Central memory CD8-positive, alpha-beta T cell (primary cell): ENCODE measurements at regions not wholly inside any gene's neighbourhood (a gene's known extent, or its start where the extent isn't known, plus 50 kb on each side); places are given as distances from the start of the nearest gene placed in this dataset.

ENCODE experiments used
- ATAC-seq: fragments of 150-1000 bp; cut with Tn5 transposase; replicated peaks from 2 replicates; pipeline ENCODE4 v1.10.0; 2022; ENCODE audit warnings: mild to moderate bottlenecking, moderate FRiP score, moderate number of reproducible peaks; ENCODE audit not compliant: poor library complexity, severe bottlenecking; ENCODE audit errors: extremely low read depth
- DNase-seq, 2 donors: peaks; one replicate each; pipeline ENCODE4 v3.0.0; 2021; ENCODE audit warnings: low spot score in 2 of 2
- H3K27ac Mint-ChIP-seq: one replicate; pipeline ENCODE4 v1.8.0; 2022; ENCODE audit warnings: low read depth, mild to moderate bottlenecking, moderate library complexity, mixed read lengths
- H3K27me3 Mint-ChIP-seq: one replicate; pipeline ENCODE4 v1.8.0; 2022; ENCODE audit warnings: mixed read lengths
- H3K36me3 Mint-ChIP-seq: one replicate; pipeline ENCODE4 v1.8.0; 2022; ENCODE audit warnings: mild to moderate bottlenecking, moderate library complexity, mixed read lengths; ENCODE audit not compliant: insufficient read depth
- H3K4me1 Mint-ChIP-seq: one replicate; pipeline ENCODE4 v1.8.0; 2022; ENCODE audit warnings: mixed read lengths
- H3K4me3 Mint-ChIP-seq: one replicate; pipeline ENCODE4 v1.8.0; 2022; ENCODE audit warnings: mild to moderate bottlenecking, moderate library complexity, mixed read lengths
- H3K9me3 Mint-ChIP-seq: one replicate; pipeline ENCODE4 v1.8.0; 2022; ENCODE audit warnings: mixed read lengths

GRCh38 chr18:30746224-30746623 lies 296.3 kb downstream of the DSC3 start:
- ATAC-seq (no peak), DNase-seq (no peak)
- no peaks in the 10 kb centered on the region for H3K36me3 Mint-ChIP-seq
- no peak overlapping the region for H3K27ac Mint-ChIP-seq
- H3K27me3 Mint-ChIP-seq: no peaks in the 10 kb centered on the region
- peaks cover 5% of the 10 kb centered on the region for H3K9me3 Mint-ChIP-seq
- no peak overlapping the region for H3K4me3 Mint-ChIP-seq
- H3K4me1 Mint-ChIP-seq: no peaks in the 10 kb centered on the region

- DNase-seq: no peak
- ATAC-seq: no peak
- Mint-ChIP-seq H3K36me3 (no peaks in the 10 kb centered on the region), H3K4me3 (no peak overlapping the region), H3K9me3 (peaks cover 5% of the 10 kb centered on the region), H3K4me1 (no peaks in the 10 kb centered on the region), H3K27me3 (no peaks in the 10 kb centered on the region), H3K27ac (no peak overlapping the region)
These were observed 299.5 kb downstream of the DSC3 start for GRCh38 chr18:30743033-30743432.

GRCh38 chr18:30730915-30731314 lies 311.6 kb downstream of the DSC3 start:
- no peaks in the 10 kb centered on the region for H3K27me3 Mint-ChIP-seq
- ATAC-seq (no peak), DNase-seq (no peak)
- no peaks in the 10 kb centered on the region for H3K36me3 Mint-ChIP-seq
- H3K4me1 Mint-ChIP-seq: no peaks in the 10 kb centered on the region
- no peak overlapping the region for H3K27ac Mint-ChIP-seq
- H3K4me3 Mint-ChIP-seq: no peak overlapping the region
- peaks cover 23% of the 10 kb centered on the region for H3K9me3 Mint-ChIP-seq

GRCh38 chr18:30727849-30728248 lies 314.7 kb downstream of the DSC3 start:
- no peak for DNase-seq
- no peaks in the 10 kb centered on the region for H3K4me1 Mint-ChIP-seq
- no peaks in the 10 kb centered on the region for H3K27me3 Mint-ChIP-seq
- no peak overlapping the region for H3K4me3 Mint-ChIP-seq
- peaks cover 23% of the 10 kb centered on the region for H3K9me3 Mint-ChIP-seq
- ATAC-seq: no peak
- H3K36me3 Mint-ChIP-seq: no peaks in the 10 kb centered on the region
- no peak overlapping the region for H3K27ac Mint-ChIP-seq

- no peaks in the 10 kb centered on the region for H3K36me3 Mint-ChIP-seq
- H3K4me1 Mint-ChIP-seq: no peaks in the 10 kb centered on the region
- no peak overlapping the region for H3K27ac Mint-ChIP-seq
- H3K9me3 Mint-ChIP-seq: peaks cover 15% of the 10 kb centered on the region
- no peak for DNase-seq
- ATAC-seq: no peak
- no peak overlapping the region for H3K4me3 Mint-ChIP-seq
- no peaks in the 10 kb centered on the region for H3K27me3 Mint-ChIP-seq
These were observed 329.2 kb downstream of the DSC3 start for GRCh38 chr18:30713299-30713698.

GRCh38 chr18:30712383-30712782 lies 330.2 kb downstream of the DSC3 start:
- DNase-seq: no peak
- Mint-ChIP-seq H3K4me1 (no peaks in the 10 kb centered on the region), H3K4me3 (no peak overlapping the region), H3K36me3 (no peaks in the 10 kb centered on the region), H3K9me3 (peaks cover 16% of the 10 kb centered on the region), H3K27me3 (no peaks in the 10 kb centered on the region), H3K27ac (no peak overlapping the region)
- no peak for ATAC-seq

- Mint-ChIP-seq H3K4me3 (no peak overlapping the region), H3K27me3 (no peaks in the 10 kb centered on the region), H3K36me3 (no peaks in the 10 kb centered on the region), H3K9me3 (peaks cover 21% of the 10 kb centered on the region), H3K4me1 (no peaks in the 10 kb centered on the region), H3K27ac (no peak overlapping the region)
- no peak for DNase-seq
- no peak for ATAC-seq
These were observed 332.9 kb downstream of the DSC3 start for GRCh38 chr18:30709595-30709994.

GRCh38 chr18:30705943-30706342 lies 336.6 kb downstream of the DSC3 start:
- H3K4me1 Mint-ChIP-seq: no peaks in the 10 kb centered on the region
- H3K36me3 Mint-ChIP-seq: no peaks in the 10 kb centered on the region
- H3K9me3 Mint-ChIP-seq: peaks cover 26% of the 10 kb centered on the region
- no peaks in the 10 kb centered on the region for H3K27me3 Mint-ChIP-seq
- ATAC-seq (no peak), DNase-seq (no peak)
- no peak overlapping the region for H3K27ac Mint-ChIP-seq
- H3K4me3 Mint-ChIP-seq: no peak overlapping the region

GRCh38 chr18:30698571-30698970 lies 344.0 kb downstream of the DSC3 start:
- H3K27me3 Mint-ChIP-seq: no peaks in the 10 kb centered on the region
- no peaks in the 10 kb centered on the region for H3K36me3 Mint-ChIP-seq
- DNase-seq (no peak), ATAC-seq (no peak)
- H3K27ac Mint-ChIP-seq: no peak overlapping the region
- H3K4me3 Mint-ChIP-seq: no peak overlapping the region
- peaks cover 18% of the 10 kb centered on the region for H3K9me3 Mint-ChIP-seq
- no peaks in the 10 kb centered on the region for H3K4me1 Mint-ChIP-seq

- DNase-seq (no peak), ATAC-seq (no peak)
- H3K27me3 Mint-ChIP-seq: no peaks in the 10 kb centered on the region
- H3K9me3 Mint-ChIP-seq: peaks cover 13% of the 10 kb centered on the region
- H3K4me3 Mint-ChIP-seq: no peak overlapping the region
- no peak overlapping the region for H3K27ac Mint-ChIP-seq
- no peaks in the 10 kb centered on the region for H3K4me1 Mint-ChIP-seq
- H3K36me3 Mint-ChIP-seq: no peaks in the 10 kb centered on the region
These were observed 346.3 kb downstream of the DSC3 start for GRCh38 chr18:30696201-30696600.

- no peak overlapping the region for H3K27ac Mint-ChIP-seq
- no peak overlapping the region for H3K4me3 Mint-ChIP-seq
- DNase-seq: no peak
- H3K27me3 Mint-ChIP-seq: no peaks in the 10 kb centered on the region
- H3K36me3 Mint-ChIP-seq: no peaks in the 10 kb centered on the region
- ATAC-seq: no peak
- H3K9me3 Mint-ChIP-seq: peaks cover 13% of the 10 kb centered on the region
- no peaks in the 10 kb centered on the region for H3K4me1 Mint-ChIP-seq
These were observed 347.8 kb downstream of the DSC3 start for GRCh38 chr18:30694773-30695172.

- Mint-ChIP-seq H3K4me1 (no peaks in the 10 kb centered on the region), H3K4me3 (no peak overlapping the region), H3K27ac (no peak overlapping the region), H3K36me3 (no peaks in the 10 kb centered on the region), H3K9me3 (peaks cover 18% of the 10 kb centered on the region), H3K27me3 (no peaks in the 10 kb centered on the region)
- DNase-seq (no peak), ATAC-seq (no peak)
These were observed 353.3 kb downstream of the DSC3 start for GRCh38 chr18:30689216-30689615.

GRCh38 chr18:30687501-30687900 lies 355.0 kb downstream of the DSC3 start:
- ATAC-seq: no peak
- Mint-ChIP-seq H3K27ac (no peak overlapping the region), H3K27me3 (no peaks in the 10 kb centered on the region), H3K36me3 (no peaks in the 10 kb centered on the region), H3K9me3 (peaks cover 18% of the 10 kb centered on the region), H3K4me3 (no peak overlapping the region), H3K4me1 (no peaks in the 10 kb centered on the region)
- no peak for DNase-seq
